ENCODE measurements at regions not wholly inside any gene's neighbourhood (a gene's known extent, or its start where the extent isn't known, plus 50 kb on each side); places are given as distances from the start of the nearest gene placed in this dataset.
A peak's percentile ranks its signal among the peaks of the same experiment; 100 is the strongest.

DNA sequence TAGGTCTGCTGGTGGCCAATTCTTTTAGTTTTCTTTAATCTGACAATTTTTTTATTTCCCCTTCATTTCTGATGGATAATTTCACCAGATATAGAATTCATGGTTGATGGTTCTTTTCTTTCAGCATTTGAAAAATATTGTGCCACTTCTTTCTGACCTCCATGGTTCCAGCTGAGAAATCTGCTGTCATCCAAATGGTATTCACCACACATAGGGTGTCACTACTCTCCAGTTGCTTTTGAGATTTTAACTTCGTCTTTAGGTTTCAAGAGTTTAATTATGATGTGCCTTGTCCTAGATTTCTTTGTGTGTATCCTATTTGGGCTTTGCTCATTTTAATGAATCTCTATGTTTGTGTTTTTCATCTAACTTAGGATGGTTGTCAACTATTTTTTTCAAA is 488.6 kb upstream of the HS6ST1 start:
- TF ChIP-seq EZH2phosphoT487 (IDR thresholded peaks at IDR 0.05; ENCODE audit: low read depth, severe bottlenecking, unreplicated experiment), result no peak
- TF ChIP-seq, protein P1, sequence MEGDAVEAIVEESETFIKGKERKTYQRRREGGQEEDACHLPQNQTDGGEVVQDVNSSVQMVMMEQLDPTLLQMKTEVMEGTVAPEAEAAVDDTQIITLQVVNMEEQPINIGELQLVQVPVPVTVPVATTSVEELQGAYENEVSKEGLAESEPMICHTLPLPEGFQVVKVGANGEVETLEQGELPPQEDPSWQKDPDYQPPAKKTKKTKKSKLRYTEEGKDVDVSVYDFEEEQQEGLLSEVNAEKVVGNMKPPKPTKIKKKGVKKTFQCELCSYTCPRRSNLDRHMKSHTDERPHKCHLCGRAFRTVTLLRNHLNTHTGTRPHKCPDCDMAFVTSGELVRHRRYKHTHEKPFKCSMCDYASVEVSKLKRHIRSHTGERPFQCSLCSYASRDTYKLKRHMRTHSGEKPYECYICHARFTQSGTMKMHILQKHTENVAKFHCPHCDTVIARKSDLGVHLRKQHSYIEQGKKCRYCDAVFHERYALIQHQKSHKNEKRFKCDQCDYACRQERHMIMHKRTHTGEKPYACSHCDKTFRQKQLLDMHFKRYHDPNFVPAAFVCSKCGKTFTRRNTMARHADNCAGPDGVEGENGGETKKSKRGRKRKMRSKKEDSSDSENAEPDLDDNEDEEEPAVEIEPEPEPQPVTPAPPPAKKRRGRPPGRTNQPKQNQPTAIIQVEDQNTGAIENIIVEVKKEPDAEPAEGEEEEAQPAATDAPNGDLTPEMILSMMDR (IDR thresholded peaks at IDR 0.05; ENCODE audit: poor library complexity), result no peak
- TF ChIP-seq EZH2 (IDR thresholded peaks at IDR 0.05; ENCODE audit: borderline replicate concordance), result no peak
- Histone ChIP-seq H3K79me2 (no peaks in the 10 kb centered on the region), H4K20me1 (ENCODE audit: insufficient read depth, poor library complexity, severe bottlenecking) (no peaks in the 10 kb centered on the region), H3K4me1 (ENCODE audit: insufficient read depth) (peaks cover 4% of the 10 kb centered on the region), H3K4me3 (no peak overlapping the region), H3K9me2 (replicated peaks; ENCODE audit: insufficient read depth) (no peaks in the 10 kb centered on the region), H3K36me3 (replicated peaks; ENCODE audit: insufficient read depth, low read depth) (no peaks in the 10 kb centered on the region), H3K27me3 (no peaks in the 10 kb centered on the region), H3K27ac (no peak overlapping the region), H3K9me3 (ENCODE audit: low read depth) (no peaks in the 10 kb centered on the region), H2AFZ (no peak overlapping the region), H3K4me2 (no peak overlapping the region)
- DNase-seq (ENCODE audit: low spot score), result no peak
- WGBS (ENCODE audit: low lambda C conversion rate, missing lambda C conversion rate), result 94% methylated on average over 1 of the region's 1 CpG

DNA sequence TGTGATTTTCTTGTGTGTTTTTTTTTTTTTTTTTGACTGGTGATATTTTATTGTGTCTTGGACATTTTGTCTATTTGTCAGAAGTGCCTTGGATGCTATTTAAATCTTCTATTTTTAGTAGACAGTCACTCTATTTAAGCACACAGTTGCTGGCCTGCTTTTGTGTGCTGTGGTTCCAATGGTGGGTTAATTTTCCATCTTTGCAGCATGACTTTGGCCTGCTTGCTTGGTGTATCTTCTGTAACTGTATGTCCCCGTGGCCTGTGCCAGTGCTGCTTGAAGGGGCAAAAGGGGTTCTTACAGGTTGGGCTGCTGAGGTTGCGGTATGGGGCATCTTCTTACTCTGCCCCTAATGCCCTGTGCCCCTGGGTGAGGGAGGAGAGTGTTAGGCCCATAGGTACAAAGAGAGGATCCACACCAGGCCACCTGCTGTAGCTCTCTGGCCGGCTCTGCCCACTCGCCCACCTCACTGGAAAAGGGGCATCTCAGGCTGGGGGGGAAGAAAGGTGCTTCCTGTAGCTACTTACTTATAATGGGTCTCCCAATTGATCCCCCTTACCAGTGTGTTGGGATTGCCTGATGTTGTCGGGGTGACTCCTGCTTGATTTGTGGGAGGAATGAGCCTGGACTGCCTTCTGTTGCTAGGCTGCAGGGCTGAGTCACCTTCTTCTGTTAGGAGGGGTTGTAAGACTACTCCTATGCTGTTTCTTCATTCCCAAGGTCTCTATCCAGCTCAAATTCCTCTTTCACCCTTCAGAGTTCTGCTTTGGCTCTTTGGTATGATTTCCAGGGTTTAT is 490.0 kb upstream of the HS6ST1 start:
- H2AFZ ChIP-seq, result no peak overlapping the region
- H3K79me2 ChIP-seq, result no peaks in the 10 kb centered on the region
- H3K4me1 ChIP-seq (ENCODE audit: insufficient read depth), result peaks cover 4% of the 10 kb centered on the region
- no peaks in the 10 kb centered on the region for H4K20me1 ChIP-seq (ENCODE audit: insufficient read depth, poor library complexity, severe bottlenecking)
- H3K9me3 ChIP-seq (ENCODE audit: low read depth), result no peaks in the 10 kb centered on the region
- peak overlapping the region; percentile 50 for H3K27ac ChIP-seq
- peak; percentile 71 for DNase-seq (ENCODE audit: low spot score)
- H3K4me2 ChIP-seq, result no peak overlapping the region
- no peaks in the 10 kb centered on the region for H3K27me3 ChIP-seq
- no peaks in the 10 kb centered on the region for H3K36me3 ChIP-seq (replicated peaks; ENCODE audit: insufficient read depth, low read depth)
- WGBS (ENCODE audit: low lambda C conversion rate, missing lambda C conversion rate), result 77% methylated on average over 5 of the region's 5 CpGs
- TF ChIP-seq, protein P1 (IDR thresholded peaks at IDR 0.05; ENCODE audit: poor library complexity), result no peak
- TF ChIP-seq EZH2phosphoT487 (IDR thresholded peaks at IDR 0.05; ENCODE audit: low read depth, severe bottlenecking, unreplicated experiment) (no peak), EZH2 (IDR thresholded peaks at IDR 0.05; ENCODE audit: borderline replicate concordance) (no peak)
- H3K4me3 ChIP-seq, result no peak overlapping the region
- no peaks in the 10 kb centered on the region for H3K9me2 ChIP-seq (replicated peaks; ENCODE audit: insufficient read depth)

DNA sequence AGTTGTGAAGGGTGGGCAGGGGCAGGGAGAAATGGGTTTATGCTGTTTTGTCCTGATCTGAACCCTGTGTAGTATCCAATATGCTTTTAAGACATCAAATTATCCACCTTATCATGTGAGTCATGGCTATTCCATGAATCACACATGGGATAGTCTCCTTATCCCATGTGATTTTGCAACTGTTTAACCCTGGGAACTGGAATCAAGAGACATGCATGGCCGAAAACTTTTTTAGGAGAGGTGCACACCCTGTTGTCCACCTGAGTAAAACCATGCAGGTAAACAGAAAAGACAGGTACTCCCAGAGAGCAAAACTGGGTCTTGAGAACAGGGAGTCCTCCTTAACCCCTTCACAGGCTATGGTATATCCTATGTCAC is 490.6 kb upstream of the HS6ST1 start:
- DNase-seq (ENCODE audit: low spot score), result peak; percentile 35
- no peaks in the 10 kb centered on the region for H3K36me3 ChIP-seq (replicated peaks; ENCODE audit: insufficient read depth, low read depth)
- H3K27ac ChIP-seq, result peak overlapping the region; percentile 50
- no peaks in the 10 kb centered on the region for H3K9me2 ChIP-seq (replicated peaks; ENCODE audit: insufficient read depth)
- H3K79me2 ChIP-seq, result no peaks in the 10 kb centered on the region
- 86% methylated on average over 1 of the region's 1 CpG for WGBS (ENCODE audit: low lambda C conversion rate, missing lambda C conversion rate)
- no peak for TF ChIP-seq EZH2 (IDR thresholded peaks at IDR 0.05; ENCODE audit: borderline replicate concordance)
- TF ChIP-seq, protein P1 (IDR thresholded peaks at IDR 0.05; ENCODE audit: poor library complexity), result no peak
- no peak for TF ChIP-seq EZH2phosphoT487 (IDR thresholded peaks at IDR 0.05; ENCODE audit: low read depth, severe bottlenecking, unreplicated experiment)
- H2AFZ ChIP-seq, result no peak overlapping the region
- H3K4me2 ChIP-seq, result no peak overlapping the region
- no peaks in the 10 kb centered on the region for H4K20me1 ChIP-seq (ENCODE audit: insufficient read depth, poor library complexity, severe bottlenecking)
- H3K4me1 ChIP-seq (ENCODE audit: insufficient read depth), result peaks cover 4% of the 10 kb centered on the region
- H3K4me3 ChIP-seq, result no peak overlapping the region
- no peaks in the 10 kb centered on the region for H3K27me3 ChIP-seq
- H3K9me3 ChIP-seq (ENCODE audit: low read depth), result no peaks in the 10 kb centered on the region
